ENCODE measurements at regions not wholly inside any gene's neighbourhood (a gene's known extent, or its start where the extent isn't known, plus 50 kb on each side); places are given as distances from the start of the nearest gene placed in this dataset.

DNA sequence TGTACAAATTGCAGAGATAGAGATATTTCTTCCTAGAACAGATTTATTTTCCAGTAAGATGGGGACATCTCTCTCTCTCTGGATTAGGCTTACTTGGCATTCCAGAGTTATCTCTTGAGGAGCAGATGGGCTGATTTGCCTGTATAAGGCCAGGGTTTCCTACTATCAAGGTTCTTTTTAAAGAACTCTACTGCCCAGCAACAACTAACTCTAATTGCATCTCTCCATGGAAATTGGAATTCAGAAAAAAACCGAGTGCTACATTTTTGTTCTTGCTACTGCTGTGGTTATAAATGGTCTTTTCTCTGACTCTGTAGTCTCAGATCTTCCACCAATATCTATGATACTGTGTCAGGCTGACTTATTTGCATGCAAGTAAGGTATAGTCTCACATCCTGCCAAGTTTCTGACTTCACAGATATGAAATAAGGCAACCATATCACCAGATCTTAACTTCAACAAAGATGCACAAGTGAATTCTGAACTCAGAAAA is 161.1 kb downstream of the CRPPA start (continued):
- TF ChIP-seq, protein P1, sequence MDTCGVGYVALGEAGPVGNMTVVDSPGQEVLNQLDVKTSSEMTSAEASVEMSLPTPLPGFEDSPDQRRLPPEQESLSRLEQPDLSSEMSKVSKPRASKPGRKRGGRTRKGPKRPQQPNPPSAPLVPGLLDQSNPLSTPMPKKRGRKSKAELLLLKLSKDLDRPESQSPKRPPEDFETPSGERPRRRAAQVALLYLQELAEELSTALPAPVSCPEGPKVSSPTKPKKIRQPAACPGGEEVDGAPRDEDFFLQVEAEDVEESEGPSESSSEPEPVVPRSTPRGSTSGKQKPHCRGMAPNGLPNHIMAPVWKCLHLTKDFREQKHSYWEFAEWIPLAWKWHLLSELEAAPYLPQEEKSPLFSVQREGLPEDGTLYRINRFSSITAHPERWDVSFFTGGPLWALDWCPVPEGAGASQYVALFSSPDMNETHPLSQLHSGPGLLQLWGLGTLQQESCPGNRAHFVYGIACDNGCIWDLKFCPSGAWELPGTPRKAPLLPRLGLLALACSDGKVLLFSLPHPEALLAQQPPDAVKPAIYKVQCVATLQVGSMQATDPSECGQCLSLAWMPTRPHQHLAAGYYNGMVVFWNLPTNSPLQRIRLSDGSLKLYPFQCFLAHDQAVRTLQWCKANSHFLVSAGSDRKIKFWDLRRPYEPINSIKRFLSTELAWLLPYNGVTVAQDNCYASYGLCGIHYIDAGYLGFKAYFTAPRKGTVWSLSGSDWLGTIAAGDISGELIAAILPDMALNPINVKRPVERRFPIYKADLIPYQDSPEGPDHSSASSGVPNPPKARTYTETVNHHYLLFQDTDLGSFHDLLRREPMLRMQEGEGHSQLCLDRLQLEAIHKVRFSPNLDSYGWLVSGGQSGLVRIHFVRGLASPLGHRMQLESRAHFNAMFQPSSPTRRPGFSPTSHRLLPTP (IDR thresholded peaks at IDR 0.05; ENCODE audit: borderline replicate concordance, extremely low read depth, insufficient read length) = no peak
- TF ChIP-seq SMARCB1 (IDR thresholded peaks at IDR 0.05; ENCODE audit: insufficient read length, low read depth) (peak; percentile 94), KDM2B (CRISPR knock-in tag; IDR thresholded peaks at IDR 0.05) (no peak), TBP (optimal IDR thresholded peaks at IDR 0.05; ENCODE audit: low read depth, low read length) (peak; percentile 43), ARHGAP35 (IDR thresholded peaks at IDR 0.05; ENCODE audit: partially characterized antibody) (no peak), BRD9 (IDR thresholded peaks at IDR 0.05; ENCODE audit: low read depth, partially characterized antibody) (peak; percentile 63)
- TF ChIP-seq, protein P2, sequence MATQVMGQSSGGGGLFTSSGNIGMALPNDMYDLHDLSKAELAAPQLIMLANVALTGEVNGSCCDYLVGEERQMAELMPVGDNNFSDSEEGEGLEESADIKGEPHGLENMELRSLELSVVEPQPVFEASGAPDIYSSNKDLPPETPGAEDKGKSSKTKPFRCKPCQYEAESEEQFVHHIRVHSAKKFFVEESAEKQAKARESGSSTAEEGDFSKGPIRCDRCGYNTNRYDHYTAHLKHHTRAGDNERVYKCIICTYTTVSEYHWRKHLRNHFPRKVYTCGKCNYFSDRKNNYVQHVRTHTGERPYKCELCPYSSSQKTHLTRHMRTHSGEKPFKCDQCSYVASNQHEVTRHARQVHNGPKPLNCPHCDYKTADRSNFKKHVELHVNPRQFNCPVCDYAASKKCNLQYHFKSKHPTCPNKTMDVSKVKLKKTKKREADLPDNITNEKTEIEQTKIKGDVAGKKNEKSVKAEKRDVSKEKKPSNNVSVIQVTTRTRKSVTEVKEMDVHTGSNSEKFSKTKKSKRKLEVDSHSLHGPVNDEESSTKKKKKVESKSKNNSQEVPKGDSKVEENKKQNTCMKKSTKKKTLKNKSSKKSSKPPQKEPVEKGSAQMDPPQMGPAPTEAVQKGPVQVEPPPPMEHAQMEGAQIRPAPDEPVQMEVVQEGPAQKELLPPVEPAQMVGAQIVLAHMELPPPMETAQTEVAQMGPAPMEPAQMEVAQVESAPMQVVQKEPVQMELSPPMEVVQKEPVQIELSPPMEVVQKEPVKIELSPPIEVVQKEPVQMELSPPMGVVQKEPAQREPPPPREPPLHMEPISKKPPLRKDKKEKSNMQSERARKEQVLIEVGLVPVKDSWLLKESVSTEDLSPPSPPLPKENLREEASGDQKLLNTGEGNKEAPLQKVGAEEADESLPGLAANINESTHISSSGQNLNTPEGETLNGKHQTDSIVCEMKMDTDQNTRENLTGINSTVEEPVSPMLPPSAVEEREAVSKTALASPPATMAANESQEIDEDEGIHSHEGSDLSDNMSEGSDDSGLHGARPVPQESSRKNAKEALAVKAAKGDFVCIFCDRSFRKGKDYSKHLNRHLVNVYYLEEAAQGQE (IDR thresholded peaks at IDR 0.05; ENCODE audit: borderline replicate concordance) = no peak
- TF ChIP-seq, protein P2 (CRISPR knock-in tag; IDR thresholded peaks at IDR 0.05; ENCODE audit: low read depth) = no peak
- TF ChIP-seq, protein P3, sequence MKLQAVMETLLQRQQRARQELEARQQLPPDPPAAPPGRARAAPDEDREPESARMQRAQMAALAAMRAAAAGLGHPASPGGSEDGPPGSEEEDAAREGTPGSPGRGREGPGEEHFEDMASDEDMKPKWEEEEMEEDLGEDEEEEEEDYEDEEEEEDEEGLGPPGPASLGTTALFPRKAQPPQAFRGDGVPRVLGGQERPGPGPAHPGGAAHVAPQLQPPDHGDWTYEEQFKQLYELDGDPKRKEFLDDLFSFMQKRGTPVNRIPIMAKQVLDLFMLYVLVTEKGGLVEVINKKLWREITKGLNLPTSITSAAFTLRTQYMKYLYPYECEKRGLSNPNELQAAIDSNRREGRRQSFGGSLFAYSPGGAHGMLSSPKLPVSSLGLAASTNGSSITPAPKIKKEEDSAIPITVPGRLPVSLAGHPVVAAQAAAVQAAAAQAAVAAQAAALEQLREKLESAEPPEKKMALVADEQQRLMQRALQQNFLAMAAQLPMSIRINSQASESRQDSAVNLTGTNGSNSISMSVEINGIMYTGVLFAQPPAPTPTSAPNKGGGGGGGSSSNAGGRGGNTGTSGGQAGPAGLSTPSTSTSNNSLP (IDR thresholded peaks at IDR 0.05; ENCODE audit: borderline replicate concordance, low read depth, low read length) = no peak
- TF ChIP-seq, protein P4, sequence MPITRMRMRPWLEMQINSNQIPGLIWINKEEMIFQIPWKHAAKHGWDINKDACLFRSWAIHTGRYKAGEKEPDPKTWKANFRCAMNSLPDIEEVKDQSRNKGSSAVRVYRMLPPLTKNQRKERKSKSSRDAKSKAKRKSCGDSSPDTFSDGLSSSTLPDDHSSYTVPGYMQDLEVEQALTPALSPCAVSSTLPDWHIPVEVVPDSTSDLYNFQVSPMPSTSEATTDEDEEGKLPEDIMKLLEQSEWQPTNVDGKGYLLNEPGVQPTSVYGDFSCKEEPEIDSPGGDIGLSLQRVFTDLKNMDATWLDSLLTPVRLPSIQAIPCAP (CRISPR knock-in tag; IDR thresholded peaks at IDR 0.05; ENCODE audit: borderline replicate concordance) = no peak
